WTC11 (cell line): ENCODE measurements at regions not wholly inside any gene's neighbourhood (a gene's known extent, or its start where the extent isn't known, plus 50 kb on each side); places are given as distances from the start of the nearest gene placed in this dataset.

Experiments
- ATAC-seq: fragments of 200-7000 bp; cut with Tn5 transposase; 2 replicates; pipeline ENCODE4 v1.10.0; 2021; ENCODE audit warnings: mild to moderate bottlenecking, moderate library complexity
- CTCF ChIA-PET: fragments of 300-600 bp; sonication (Branson Sonifier 250); formaldehyde crosslinking; loops from one replicate; lab custom pipeline; 2021; ENCODE audit warnings: antibody characterized with exemption; lab: Charles Lee
- POLR2A ChIA-PET: fragments of 350-600 bp; sonication (Branson Sonifier 250); formaldehyde crosslinking; loops from one replicate; lab custom pipeline; 2021; ENCODE audit warnings: antibody characterized with exemption; lab: Charles Lee
- DNase-seq: peaks from one replicate; pipeline ENCODE4 v3.0.0; 2021; ENCODE audit warnings: low spot score
- H3K27ac Mint-ChIP-seq: 2 replicates; pipeline ENCODE4 v1.8.0; 2021; ENCODE audit warnings: mixed read lengths
- H3K27me3 Mint-ChIP-seq: 2 replicates; pipeline ENCODE4 v1.8.0; 2021; ENCODE audit warnings: low read depth, mild to moderate bottlenecking, moderate library complexity, mixed read lengths
- H3K36me3 Mint-ChIP-seq: 2 replicates; pipeline ENCODE4 v1.8.0; 2021; ENCODE audit warnings: mixed read lengths
- H3K4me1 Mint-ChIP-seq: 2 replicates; pipeline ENCODE4 v1.8.0; 2022; ENCODE audit warnings: mixed read lengths
- H3K4me3 Mint-ChIP-seq: 2 replicates; pipeline ENCODE4 v1.8.0; 2021; ENCODE audit warnings: mild to moderate bottlenecking, moderate library complexity, mixed read lengths
- H3K9me3 Mint-ChIP-seq: 2 replicates; pipeline ENCODE4 v1.8.0; 2021; ENCODE audit warnings: mixed read lengths
- FOXP1 ChIP-seq: sonication (generic); formaldehyde crosslinking; IDR thresholded peaks from 2 replicates; pipeline ENCODE4 v1.8.0; 2022; ENCODE audit warnings: missing genetic modification reagents, mild to moderate bottlenecking, moderate library complexity, borderline replicate concordance
- GABPB1 ChIP-seq: sonication (generic); formaldehyde crosslinking; IDR thresholded peaks from 2 replicates; pipeline ENCODE4 v1.8.1; 2023; ENCODE audit warnings: mild to moderate bottlenecking, missing genetic modification reagents
- JUN ChIP-seq: sonication (generic); formaldehyde crosslinking; IDR thresholded peaks from 2 replicates; pipeline ENCODE4 v1.8.0; 2023; ENCODE audit warnings: mild to moderate bottlenecking, missing genetic modification reagents
- MXD4 ChIP-seq: fragments of 250-450 bp; sonication (Bioruptor Pico); IDR thresholded peaks from 2 replicates; pipeline ENCODE4 v1.8.0; 2021; ENCODE audit warnings: mild to moderate bottlenecking, moderate library complexity, borderline replicate concordance
- NR1H2 ChIP-seq: sonication (generic); formaldehyde crosslinking; IDR thresholded peaks from 2 replicates; pipeline ENCODE4 v1.9.0; 2021; ENCODE audit warnings: mild to moderate bottlenecking, moderate library complexity, missing genetic modification reagents
- NR2C2 ChIP-seq: sonication (generic); formaldehyde crosslinking; IDR thresholded peaks from 2 replicates; pipeline ENCODE4 v1.8.0; 2022; ENCODE audit warnings: mild to moderate bottlenecking, missing genetic modification reagents
- NR3C1 ChIP-seq: sonication (generic); formaldehyde crosslinking; conservative IDR thresholded peaks from 2 replicates; pipeline ENCODE4 v1.8.1; 2023; ENCODE audit warnings: low read depth, mild to moderate bottlenecking, missing genetic modification reagents
- OVOL2 ChIP-seq: fragments of 250-450 bp; sonication (Bioruptor Pico); IDR thresholded peaks from 2 replicates; pipeline ENCODE4 v1.9.0; 2021; ENCODE audit warnings: mild to moderate bottlenecking, borderline replicate concordance
- RORB ChIP-seq: fragments of 250-450 bp; sonication (Bioruptor Pico); IDR thresholded peaks from 2 replicates; pipeline ENCODE4 v1.9.0; 2021; ENCODE audit warnings: mild to moderate bottlenecking
- TEAD1 ChIP-seq: sonication (generic); formaldehyde crosslinking; IDR thresholded peaks from 2 replicates; pipeline ENCODE4 v1.8.0; 2022; ENCODE audit warnings: mild to moderate bottlenecking, missing genetic modification reagents
- ZNF138 ChIP-seq: sonication (generic); formaldehyde crosslinking; conservative IDR thresholded peaks from 2 replicates; pipeline ENCODE4 v1.8.1; 2022; ENCODE audit warnings: mild to moderate bottlenecking, moderate library complexity, missing genetic modification reagents
- ZNF232 ChIP-seq: sonication (generic); formaldehyde crosslinking; IDR thresholded peaks from 2 replicates; pipeline ENCODE4 v1.8.0; 2022; ENCODE audit warnings: mild to moderate bottlenecking, missing genetic modification reagents
- ZNF263 ChIP-seq: sonication (generic); formaldehyde crosslinking; IDR thresholded peaks from 2 replicates; pipeline ENCODE4 v1.8.1; 2022; ENCODE audit warnings: low read depth, mild to moderate bottlenecking, moderate library complexity, missing genetic modification reagents
- TF ChIP-seq, protein P1 (sequence below): sonication (generic); formaldehyde crosslinking; IDR thresholded peaks from 2 replicates; pipeline ENCODE4 v1.8.1; 2022; ENCODE audit warnings: low read depth, missing genetic modification reagents, borderline replicate concordance
- TF ChIP-seq, protein P2 (sequence below): fragments of 200-600 bp; IDR thresholded peaks from 2 replicates; pipeline ENCODE4 v1.8.0; 2022; ENCODE audit warnings: antibody characterized with exemption
- TF ChIP-seq, protein P3 (sequence below): sonication (generic); formaldehyde crosslinking; IDR thresholded peaks from 2 replicates; pipeline ENCODE4 v1.8.0; 2022; ENCODE audit warnings: mild to moderate bottlenecking, missing genetic modification reagents
- TF ChIP-seq, protein P4 (sequence below): fragments of 250-450 bp; sonication (Bioruptor Pico); IDR thresholded peaks from 2 replicates; pipeline ENCODE4 v1.9.0; 2021; ENCODE audit warnings: moderate library complexity, mild to moderate bottlenecking, inconsistent platforms, borderline replicate concordance
- TF ChIP-seq, protein P5 (sequence below): fragments of 250-450 bp; sonication (Bioruptor Pico); IDR thresholded peaks from 2 replicates; pipeline ENCODE4 v1.9.0; 2021; ENCODE audit warnings: mild to moderate bottlenecking, borderline replicate concordance
- TF ChIP-seq, protein P6 (sequence below): sonication (generic); formaldehyde crosslinking; IDR thresholded peaks from 2 replicates; pipeline ENCODE4 v1.8.0; 2023; ENCODE audit warnings: missing genetic modification reagents
- TF ChIP-seq, protein P7 (sequence below): fragments of 250-450 bp; sonication (Bioruptor Pico); IDR thresholded peaks from 2 replicates; pipeline ENCODE4 v1.9.0; 2021; ENCODE audit warnings: mild to moderate bottlenecking
- TF ChIP-seq, protein P8 (sequence below): fragments of 250-450 bp; sonication (Bioruptor Pico); IDR thresholded peaks from 2 replicates; pipeline ENCODE4 v2.1.2; 2022; ENCODE audit warnings: mild to moderate bottlenecking, moderate library complexity
- TF ChIP-seq, protein P9 (sequence below): sonication (generic); formaldehyde crosslinking; IDR thresholded peaks from 2 replicates; pipeline ENCODE4 v1.8.1; 2023; ENCODE audit warnings: mild to moderate bottlenecking, missing genetic modification reagents, moderate library complexity

DNA sequence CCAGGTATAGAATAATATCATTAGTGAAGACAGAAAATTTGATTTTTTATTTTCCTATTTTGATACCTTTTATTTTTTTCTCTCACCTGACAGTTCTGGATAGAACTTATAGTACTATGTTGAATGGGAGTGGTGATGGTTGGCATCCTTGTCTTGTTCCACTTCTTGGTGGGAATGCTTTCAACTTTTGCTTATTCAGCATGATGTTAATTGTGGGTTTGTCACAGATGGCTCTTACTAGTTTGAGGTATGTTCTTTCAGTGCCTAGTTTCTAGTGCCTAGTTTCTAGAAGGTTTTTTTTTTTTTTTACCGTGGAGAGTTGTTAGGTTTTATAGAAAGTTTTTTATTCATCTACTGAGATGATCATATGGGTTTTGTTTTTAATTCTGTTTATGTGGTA, 516.3 kb upstream of the NOVA1 start (continued):
- TF ChIP-seq, protein P1, sequence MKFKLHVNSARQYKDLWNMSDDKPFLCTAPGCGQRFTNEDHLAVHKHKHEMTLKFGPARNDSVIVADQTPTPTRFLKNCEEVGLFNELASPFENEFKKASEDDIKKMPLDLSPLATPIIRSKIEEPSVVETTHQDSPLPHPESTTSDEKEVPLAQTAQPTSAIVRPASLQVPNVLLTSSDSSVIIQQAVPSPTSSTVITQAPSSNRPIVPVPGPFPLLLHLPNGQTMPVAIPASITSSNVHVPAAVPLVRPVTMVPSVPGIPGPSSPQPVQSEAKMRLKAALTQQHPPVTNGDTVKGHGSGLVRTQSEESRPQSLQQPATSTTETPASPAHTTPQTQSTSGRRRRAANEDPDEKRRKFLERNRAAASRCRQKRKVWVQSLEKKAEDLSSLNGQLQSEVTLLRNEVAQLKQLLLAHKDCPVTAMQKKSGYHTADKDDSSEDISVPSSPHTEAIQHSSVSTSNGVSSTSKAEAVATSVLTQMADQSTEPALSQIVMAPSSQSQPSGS = no peak
- TF ChIP-seq GABPB1 (CRISPR knock-in tag) (no peak), TEAD1 (CRISPR knock-in tag) (no peak)
- TF ChIP-seq, protein P2, sequence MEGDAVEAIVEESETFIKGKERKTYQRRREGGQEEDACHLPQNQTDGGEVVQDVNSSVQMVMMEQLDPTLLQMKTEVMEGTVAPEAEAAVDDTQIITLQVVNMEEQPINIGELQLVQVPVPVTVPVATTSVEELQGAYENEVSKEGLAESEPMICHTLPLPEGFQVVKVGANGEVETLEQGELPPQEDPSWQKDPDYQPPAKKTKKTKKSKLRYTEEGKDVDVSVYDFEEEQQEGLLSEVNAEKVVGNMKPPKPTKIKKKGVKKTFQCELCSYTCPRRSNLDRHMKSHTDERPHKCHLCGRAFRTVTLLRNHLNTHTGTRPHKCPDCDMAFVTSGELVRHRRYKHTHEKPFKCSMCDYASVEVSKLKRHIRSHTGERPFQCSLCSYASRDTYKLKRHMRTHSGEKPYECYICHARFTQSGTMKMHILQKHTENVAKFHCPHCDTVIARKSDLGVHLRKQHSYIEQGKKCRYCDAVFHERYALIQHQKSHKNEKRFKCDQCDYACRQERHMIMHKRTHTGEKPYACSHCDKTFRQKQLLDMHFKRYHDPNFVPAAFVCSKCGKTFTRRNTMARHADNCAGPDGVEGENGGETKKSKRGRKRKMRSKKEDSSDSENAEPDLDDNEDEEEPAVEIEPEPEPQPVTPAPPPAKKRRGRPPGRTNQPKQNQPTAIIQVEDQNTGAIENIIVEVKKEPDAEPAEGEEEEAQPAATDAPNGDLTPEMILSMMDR = no peak
- TF ChIP-seq, protein P3, sequence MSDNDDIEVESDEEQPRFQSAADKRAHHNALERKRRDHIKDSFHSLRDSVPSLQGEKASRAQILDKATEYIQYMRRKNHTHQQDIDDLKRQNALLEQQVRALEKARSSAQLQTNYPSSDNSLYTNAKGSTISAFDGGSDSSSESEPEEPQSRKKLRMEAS = no peak
- TF ChIP-seq, all 79 proteins: peak for 0

DNA sequence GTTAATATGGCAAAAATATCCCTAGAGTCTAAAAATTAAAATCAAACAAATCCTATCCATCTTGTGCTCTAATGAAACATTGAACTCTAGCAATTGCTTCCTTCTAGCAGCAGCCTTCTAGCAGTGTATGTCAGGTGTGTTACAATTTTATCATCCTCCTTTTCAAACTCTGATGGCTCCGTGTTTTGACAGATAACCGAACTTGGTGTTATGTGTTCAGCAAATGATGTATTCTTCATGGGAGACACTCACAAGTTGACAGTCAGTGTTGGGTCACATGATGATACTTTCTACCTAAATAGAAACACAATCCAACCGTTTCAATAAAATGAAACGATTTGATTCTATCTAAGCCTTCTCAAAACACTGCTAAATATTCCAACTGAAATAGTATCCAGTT, 525.3 kb upstream of the NOVA1 start:
- Mint-ChIP-seq H3K27me3 (no peaks in the 10 kb centered on the region), H3K27ac (no peak overlapping the region), H3K9me3 (peaks cover 38% of the 10 kb centered on the region)
- ATAC-seq = no peak
- CTCF ChIA-PET = no interaction called here
- TF ChIP-seq NR3C1 (CRISPR knock-in tag) = no peak
- no peak for TF ChIP-seq ZNF232 (CRISPR knock-in tag)
- no peak for TF ChIP-seq MXD4
- no peak for TF ChIP-seq FOXP1 (CRISPR knock-in tag)
- TF ChIP-seq, protein P4, sequence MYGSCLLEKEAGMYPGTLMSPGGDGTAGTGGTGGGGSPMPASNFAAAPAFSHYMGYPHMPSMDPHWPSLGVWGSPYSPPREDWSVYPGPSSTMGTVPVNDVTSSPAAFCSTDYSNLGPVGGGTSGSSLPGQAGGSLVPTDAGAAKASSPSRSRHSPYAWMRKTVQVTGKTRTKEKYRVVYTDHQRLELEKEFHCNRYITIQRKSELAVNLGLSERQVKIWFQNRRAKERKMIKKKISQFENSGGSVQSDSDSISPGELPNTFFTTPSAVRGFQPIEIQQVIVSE = no peak
- TF ChIP-seq OVOL2 (CRISPR knock-in tag) = no peak
- TF ChIP-seq, protein P5, sequence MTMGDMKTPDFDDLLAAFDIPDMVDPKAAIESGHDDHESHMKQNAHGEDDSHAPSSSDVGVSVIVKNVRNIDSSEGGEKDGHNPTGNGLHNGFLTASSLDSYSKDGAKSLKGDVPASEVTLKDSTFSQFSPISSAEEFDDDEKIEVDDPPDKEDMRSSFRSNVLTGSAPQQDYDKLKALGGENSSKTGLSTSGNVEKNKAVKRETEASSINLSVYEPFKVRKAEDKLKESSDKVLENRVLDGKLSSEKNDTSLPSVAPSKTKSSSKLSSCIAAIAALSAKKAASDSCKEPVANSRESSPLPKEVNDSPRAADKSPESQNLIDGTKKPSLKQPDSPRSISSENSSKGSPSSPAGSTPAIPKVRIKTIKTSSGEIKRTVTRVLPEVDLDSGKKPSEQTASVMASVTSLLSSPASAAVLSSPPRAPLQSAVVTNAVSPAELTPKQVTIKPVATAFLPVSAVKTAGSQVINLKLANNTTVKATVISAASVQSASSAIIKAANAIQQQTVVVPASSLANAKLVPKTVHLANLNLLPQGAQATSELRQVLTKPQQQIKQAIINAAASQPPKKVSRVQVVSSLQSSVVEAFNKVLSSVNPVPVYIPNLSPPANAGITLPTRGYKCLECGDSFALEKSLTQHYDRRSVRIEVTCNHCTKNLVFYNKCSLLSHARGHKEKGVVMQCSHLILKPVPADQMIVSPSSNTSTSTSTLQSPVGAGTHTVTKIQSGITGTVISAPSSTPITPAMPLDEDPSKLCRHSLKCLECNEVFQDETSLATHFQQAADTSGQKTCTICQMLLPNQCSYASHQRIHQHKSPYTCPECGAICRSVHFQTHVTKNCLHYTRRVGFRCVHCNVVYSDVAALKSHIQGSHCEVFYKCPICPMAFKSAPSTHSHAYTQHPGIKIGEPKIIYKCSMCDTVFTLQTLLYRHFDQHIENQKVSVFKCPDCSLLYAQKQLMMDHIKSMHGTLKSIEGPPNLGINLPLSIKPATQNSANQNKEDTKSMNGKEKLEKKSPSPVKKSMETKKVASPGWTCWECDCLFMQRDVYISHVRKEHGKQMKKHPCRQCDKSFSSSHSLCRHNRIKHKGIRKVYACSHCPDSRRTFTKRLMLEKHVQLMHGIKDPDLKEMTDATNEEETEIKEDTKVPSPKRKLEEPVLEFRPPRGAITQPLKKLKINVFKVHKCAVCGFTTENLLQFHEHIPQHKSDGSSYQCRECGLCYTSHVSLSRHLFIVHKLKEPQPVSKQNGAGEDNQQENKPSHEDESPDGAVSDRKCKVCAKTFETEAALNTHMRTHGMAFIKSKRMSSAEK (CRISPR knock-in tag) = no peak
- no peak for TF ChIP-seq NR2C2 (CRISPR knock-in tag)
- no peak for TF ChIP-seq NR1H2 (CRISPR knock-in tag)
- no peak for TF ChIP-seq JUN (CRISPR knock-in tag)
- TF ChIP-seq, protein P6, sequence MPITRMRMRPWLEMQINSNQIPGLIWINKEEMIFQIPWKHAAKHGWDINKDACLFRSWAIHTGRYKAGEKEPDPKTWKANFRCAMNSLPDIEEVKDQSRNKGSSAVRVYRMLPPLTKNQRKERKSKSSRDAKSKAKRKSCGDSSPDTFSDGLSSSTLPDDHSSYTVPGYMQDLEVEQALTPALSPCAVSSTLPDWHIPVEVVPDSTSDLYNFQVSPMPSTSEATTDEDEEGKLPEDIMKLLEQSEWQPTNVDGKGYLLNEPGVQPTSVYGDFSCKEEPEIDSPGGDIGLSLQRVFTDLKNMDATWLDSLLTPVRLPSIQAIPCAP = no peak
- TF ChIP-seq, protein P7, sequence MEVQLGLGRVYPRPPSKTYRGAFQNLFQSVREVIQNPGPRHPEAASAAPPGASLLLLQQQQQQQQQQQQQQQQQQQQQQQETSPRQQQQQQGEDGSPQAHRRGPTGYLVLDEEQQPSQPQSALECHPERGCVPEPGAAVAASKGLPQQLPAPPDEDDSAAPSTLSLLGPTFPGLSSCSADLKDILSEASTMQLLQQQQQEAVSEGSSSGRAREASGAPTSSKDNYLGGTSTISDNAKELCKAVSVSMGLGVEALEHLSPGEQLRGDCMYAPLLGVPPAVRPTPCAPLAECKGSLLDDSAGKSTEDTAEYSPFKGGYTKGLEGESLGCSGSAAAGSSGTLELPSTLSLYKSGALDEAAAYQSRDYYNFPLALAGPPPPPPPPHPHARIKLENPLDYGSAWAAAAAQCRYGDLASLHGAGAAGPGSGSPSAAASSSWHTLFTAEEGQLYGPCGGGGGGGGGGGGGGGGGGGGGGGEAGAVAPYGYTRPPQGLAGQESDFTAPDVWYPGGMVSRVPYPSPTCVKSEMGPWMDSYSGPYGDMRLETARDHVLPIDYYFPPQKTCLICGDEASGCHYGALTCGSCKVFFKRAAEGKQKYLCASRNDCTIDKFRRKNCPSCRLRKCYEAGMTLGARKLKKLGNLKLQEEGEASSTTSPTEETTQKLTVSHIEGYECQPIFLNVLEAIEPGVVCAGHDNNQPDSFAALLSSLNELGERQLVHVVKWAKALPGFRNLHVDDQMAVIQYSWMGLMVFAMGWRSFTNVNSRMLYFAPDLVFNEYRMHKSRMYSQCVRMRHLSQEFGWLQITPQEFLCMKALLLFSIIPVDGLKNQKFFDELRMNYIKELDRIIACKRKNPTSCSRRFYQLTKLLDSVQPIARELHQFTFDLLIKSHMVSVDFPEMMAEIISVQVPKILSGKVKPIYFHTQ (CRISPR knock-in tag) = no peak
- no peak for TF ChIP-seq RORB (CRISPR knock-in tag)
- TF ChIP-seq, protein P8, sequence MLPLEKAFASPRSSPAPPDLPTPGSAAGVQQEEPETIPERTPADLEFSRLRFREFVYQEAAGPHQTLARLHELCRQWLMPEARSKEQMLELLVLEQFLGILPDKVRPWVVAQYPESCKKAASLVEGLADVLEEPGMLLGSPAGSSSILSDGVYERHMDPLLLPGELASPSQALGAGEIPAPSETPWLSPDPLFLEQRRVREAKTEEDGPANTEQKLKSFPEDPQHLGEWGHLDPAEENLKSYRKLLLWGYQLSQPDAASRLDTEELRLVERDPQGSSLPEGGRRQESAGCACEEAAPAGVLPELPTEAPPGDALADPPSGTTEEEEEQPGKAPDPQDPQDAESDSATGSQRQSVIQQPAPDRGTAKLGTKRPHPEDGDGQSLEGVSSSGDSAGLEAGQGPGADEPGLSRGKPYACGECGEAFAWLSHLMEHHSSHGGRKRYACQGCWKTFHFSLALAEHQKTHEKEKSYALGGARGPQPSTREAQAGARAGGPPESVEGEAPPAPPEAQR (CRISPR knock-in tag) = no peak
- TF ChIP-seq ZNF263 (CRISPR knock-in tag) = no peak
- TF ChIP-seq, protein P9, sequence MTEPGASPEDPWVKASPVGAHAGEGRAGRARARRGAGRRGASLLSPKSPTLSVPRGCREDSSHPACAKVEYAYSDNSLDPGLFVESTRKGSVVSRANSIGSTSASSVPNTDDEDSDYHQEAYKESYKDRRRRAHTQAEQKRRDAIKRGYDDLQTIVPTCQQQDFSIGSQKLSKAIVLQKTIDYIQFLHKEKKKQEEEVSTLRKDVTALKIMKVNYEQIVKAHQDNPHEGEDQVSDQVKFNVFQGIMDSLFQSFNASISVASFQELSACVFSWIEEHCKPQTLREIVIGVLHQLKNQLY (CRISPR knock-in tag) = no peak
- TF ChIP-seq ZNF138 (CRISPR knock-in tag) = no peak
- TF ChIP-seq, all 79 proteins: peak for 0
- H3K4me1 Mint-ChIP-seq = no peaks in the 10 kb centered on the region
- no peak for DNase-seq
- H3K4me3 Mint-ChIP-seq = no peak overlapping the region
- peaks cover 12% of the 10 kb centered on the region for H3K36me3 Mint-ChIP-seq
- POLR2A ChIA-PET = no interaction called here
